SH-SY5Y (cell line): ENCODE measurements at regions not wholly inside any gene's neighbourhood (a gene's known extent, or its start where the extent isn't known, plus 50 kb on each side); places are given as distances from the start of the nearest gene placed in this dataset.

Experiments used
- GATA2 ChIP-seq: IDR thresholded peaks from 2 replicates; pipeline ENCODE4 v1.6.1; 2011; ENCODE audit warnings: mild to moderate bottlenecking, low read depth, low read length
- GATA3 ChIP-seq: IDR thresholded peaks from 2 replicates; pipeline ENCODE4 v1.6.1; 2011; ENCODE audit warnings: low read depth, mild to moderate bottlenecking, low read length, moderate library complexity

DNA sequence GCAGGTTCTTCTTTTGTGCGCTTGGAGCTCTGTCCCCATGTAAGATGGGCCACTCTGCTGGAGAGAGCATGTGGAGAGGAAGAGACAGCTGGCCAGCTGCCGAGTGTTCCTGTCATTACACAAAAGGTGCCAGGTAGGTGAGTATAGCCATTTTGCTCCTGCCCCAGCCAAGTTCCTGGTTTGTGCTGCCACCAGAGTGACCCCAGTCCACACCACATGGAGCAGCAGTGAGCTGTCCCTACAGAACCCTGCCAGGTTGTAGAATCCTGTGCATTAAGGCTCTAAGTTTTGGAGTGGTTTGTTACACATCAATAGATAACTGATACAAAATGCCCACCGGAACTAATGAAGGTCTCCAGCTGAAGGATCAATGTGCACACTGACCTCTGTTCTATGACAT, 84.6 kb upstream of the GHITM start:
- no peak for TF ChIP-seq GATA2
- TF ChIP-seq GATA3: no peak
